Neural crest cell (in vitro differentiated cells): ENCODE measurements at regions not wholly inside any gene's neighbourhood (a gene's known extent, or its start where the extent isn't known, plus 50 kb on each side); places are given as distances from the start of the nearest gene placed in this dataset.
"Not testable (repeated sequence)": the region's sequence is repeated elsewhere in the genome, so short reads cannot be mapped to it uniquely, and the experiment has no call there.

Experiments
- DNase-seq: peaks from one replicate; pipeline ENCODE4 v3.0.0; 2021; ENCODE audit warnings: low read depth, mixed read lengths, low spot score
- H3K27ac Mint-ChIP-seq: one replicate; pipeline ENCODE4 v1.8.0; 2021; ENCODE audit warnings: mild to moderate bottlenecking, mixed read lengths; ENCODE audit not compliant: unreplicated experiment
- H3K27me3 Mint-ChIP-seq: 2 replicates; pipeline ENCODE4 v1.8.0; 2021; ENCODE audit warnings: low read depth, mild to moderate bottlenecking, mixed read lengths
- H3K36me3 Mint-ChIP-seq: 2 replicates; pipeline ENCODE4 v1.8.0; 2021; ENCODE audit warnings: low read depth, mild to moderate bottlenecking, mixed read lengths
- H3K4me1 Mint-ChIP-seq: 2 replicates; pipeline ENCODE4 v1.8.0; 2021; ENCODE audit warnings: mixed read lengths
- H3K4me3 Mint-ChIP-seq: one replicate; pipeline ENCODE4 v1.8.0; 2021; ENCODE audit warnings: mild to moderate bottlenecking, mixed read lengths
- H3K9me3 Mint-ChIP-seq: 2 replicates; pipeline ENCODE4 v1.8.0; 2021; ENCODE audit warnings: mixed read lengths
- CTCF ChIP-seq: fragments of 200-600 bp; sonication (generic); conservative IDR thresholded peaks from 2 replicates; pipeline ENCODE4 v1.5.0; 2021; ENCODE audit warnings: antibody characterized with exemption, mild to moderate bottlenecking

GRCh38 chr6:6091608-6092002, 84.9 kb upstream of the NRN1 start:
- Mint-ChIP-seq H3K9me3 (no peaks in the 10 kb centered on the region), H3K4me1 (no peaks in the 10 kb centered on the region), H3K36me3 (no peaks in the 10 kb centered on the region), H3K27ac (no peak overlapping the region), H3K4me3 (no peak overlapping the region), H3K27me3 (peaks cover 16% of the 10 kb centered on the region)
- no peak for TF ChIP-seq CTCF
- no peak for DNase-seq

- no peak for TF ChIP-seq CTCF
- H3K4me3 Mint-ChIP-seq = no peak overlapping the region
- DNase-seq = no peak
- H3K9me3 Mint-ChIP-seq = no peaks in the 10 kb centered on the region
- no peak overlapping the region for H3K27ac Mint-ChIP-seq
- H3K4me1 Mint-ChIP-seq = no peaks in the 10 kb centered on the region
- peaks cover 16% of the 10 kb centered on the region for H3K27me3 Mint-ChIP-seq
- no peaks in the 10 kb centered on the region for H3K36me3 Mint-ChIP-seq
These were observed 84.3 kb upstream of the NRN1 start for GRCh38 chr6:6090861-6091607.

- H3K9me3 Mint-ChIP-seq = peaks cover 19% of the 10 kb centered on the region
- no peak overlapping the region for H3K4me3 Mint-ChIP-seq
- no peak for TF ChIP-seq CTCF
- H3K36me3 Mint-ChIP-seq = no peaks in the 10 kb centered on the region
- H3K4me1 Mint-ChIP-seq = no peaks in the 10 kb centered on the region
- no peak overlapping the region for H3K27ac Mint-ChIP-seq
- peaks cover 19% of the 10 kb centered on the region for H3K27me3 Mint-ChIP-seq
- DNase-seq = no peak
These were observed 79.4 kb upstream of the NRN1 start for GRCh38 chr6:6085928-6086668.

GRCh38 chr6:6080975-6081374, 74.2 kb upstream of the NRN1 start:
- Mint-ChIP-seq H3K4me1 (no peaks in the 10 kb centered on the region), H3K27ac (no peak overlapping the region), H3K27me3 (peaks cover 25% of the 10 kb centered on the region), H3K4me3 (no peak overlapping the region), H3K9me3 (peaks cover 26% of the 10 kb centered on the region), H3K36me3 (no peaks in the 10 kb centered on the region)
- DNase-seq = no peak
- no peak for TF ChIP-seq CTCF

- Mint-ChIP-seq H3K9me3 (peaks cover 11% of the 10 kb centered on the region), H3K4me3 (no peak overlapping the region), H3K27me3 (peaks cover 21% of the 10 kb centered on the region), H3K27ac (no peak overlapping the region), H3K4me1 (no peaks in the 10 kb centered on the region), H3K36me3 (peaks cover 5% of the 10 kb centered on the region)
- no peak for TF ChIP-seq CTCF
- DNase-seq = no peak
These were observed 67.5 kb upstream of the NRN1 start for GRCh38 chr6:6074190-6074589.

- DNase-seq, H3K4me3 Mint-ChIP-seq, H3K4me1 Mint-ChIP-seq, H3K27me3 Mint-ChIP-seq, H3K27ac Mint-ChIP-seq, H3K36me3 Mint-ChIP-seq, H3K9me3 Mint-ChIP-seq: not testable (repeated sequence)
These were observed 61.4 kb upstream of the NRN1 start for GRCh38 chr6:6068157-6068556.
